ENCODE measurements at regions not wholly inside any gene's neighbourhood (a gene's known extent, or its start where the extent isn't known, plus 50 kb on each side); places are given as distances from the start of the nearest gene placed in this dataset.

- TF ChIP-seq POLR2A (IDR thresholded peaks at IDR 0.05) (no peak), CTCF (IDR thresholded peaks at IDR 0.05) (no peak)
These were observed 270.7 kb downstream of the GRXCR1 start for GRCh38 chr4:43163101-43163792.
